Lower leg skin (tissue), 4 donors: ENCODE measurements at regions not wholly inside any gene's neighbourhood (a gene's known extent, or its start where the extent isn't known, plus 50 kb on each side); places are given as distances from the start of the nearest gene placed in this dataset.

Experiments
- DNase-seq, 2 donors: peaks; one replicate each; pipeline ENCODE4 v3.0.0-alpha.2; 2019; ENCODE audit warnings: low spot score in 2 of 2
- H3K4me3 ChIP-seq: fragments of 200-600 bp; sonication (generic); 2 replicates; pipeline ENCODE4 v1.5.1; 2017; ENCODE audit warnings: mild to moderate bottlenecking, low read depth; ENCODE audit not compliant: poor library complexity, severe bottlenecking
- POLR2A ChIP-seq, 2 donors: fragments of 450-650 bp; IDR thresholded peaks; one replicate each; pipeline ENCODE4 v1.6.1; 2016 to 2017; ENCODE audit warnings: antibody characterized with exemption in 2 of 2, mild to moderate bottlenecking in 1 of 2, moderate library complexity in 1 of 2
- WGBS, 2 donors: methylation state at CpG; one replicate each; pipeline ENCODE4 v1.1.5; 2018; 5-methylcytosine and 5-hydroxymethylcytosine counted together
- intact Hi-C: fragments of 100-400 bp; cut with DNase I; formaldehyde crosslinking; loops from one replicate; pipeline ENCODE4 v1.15.0; 2023; ENCODE audit warnings: low total_unique reads
- TF ChIP-seq, protein P1 (sequence below), 3 donors: fragments of 450-650 bp; IDR thresholded peaks; one replicate each; pipeline ENCODE4 v1.5.1; 2016; ENCODE audit warnings: antibody characterized with exemption in 3 of 3, mild to moderate bottlenecking in 3 of 3, moderate library complexity in 2 of 3

DNA sequence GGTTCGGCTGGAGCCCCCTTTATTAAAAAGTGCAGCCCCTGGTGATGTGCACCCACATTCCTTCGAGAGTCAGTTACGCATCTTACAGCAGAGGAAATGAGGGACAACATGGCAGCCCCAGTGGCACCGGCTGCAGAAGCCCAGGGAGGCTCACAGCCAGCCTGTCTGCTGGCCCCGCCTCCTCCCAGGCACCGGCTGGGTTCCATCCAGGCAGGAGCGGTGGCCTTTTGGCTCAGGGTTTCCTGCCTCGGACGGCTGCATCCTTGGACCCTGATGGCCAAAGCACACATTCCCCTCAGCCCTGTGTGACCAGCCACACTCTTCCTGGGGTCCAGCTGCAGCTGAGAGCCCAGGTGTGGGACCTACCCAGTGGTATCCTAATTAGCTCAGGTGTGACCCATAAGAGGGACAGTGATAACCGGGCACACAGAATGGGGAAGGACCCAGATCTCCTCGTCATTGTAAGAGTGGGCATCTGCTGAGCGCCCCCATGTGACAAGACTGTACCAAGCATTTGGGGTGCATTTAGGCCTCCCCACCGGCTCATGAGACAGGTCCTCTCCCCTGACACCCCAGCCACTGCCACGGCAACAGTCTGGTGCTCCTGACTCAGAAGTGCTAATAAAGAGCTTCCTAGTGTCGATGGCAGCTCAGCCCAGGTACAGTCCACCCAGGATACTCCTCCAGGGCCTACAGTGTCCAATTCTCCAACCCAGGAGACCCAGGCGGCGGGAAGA is 63.3 kb upstream of the CHST15 start:
- no peak for TF ChIP-seq POLR2A (IDR thresholded peaks at IDR 0.05)
- TF ChIP-seq, protein P1, sequence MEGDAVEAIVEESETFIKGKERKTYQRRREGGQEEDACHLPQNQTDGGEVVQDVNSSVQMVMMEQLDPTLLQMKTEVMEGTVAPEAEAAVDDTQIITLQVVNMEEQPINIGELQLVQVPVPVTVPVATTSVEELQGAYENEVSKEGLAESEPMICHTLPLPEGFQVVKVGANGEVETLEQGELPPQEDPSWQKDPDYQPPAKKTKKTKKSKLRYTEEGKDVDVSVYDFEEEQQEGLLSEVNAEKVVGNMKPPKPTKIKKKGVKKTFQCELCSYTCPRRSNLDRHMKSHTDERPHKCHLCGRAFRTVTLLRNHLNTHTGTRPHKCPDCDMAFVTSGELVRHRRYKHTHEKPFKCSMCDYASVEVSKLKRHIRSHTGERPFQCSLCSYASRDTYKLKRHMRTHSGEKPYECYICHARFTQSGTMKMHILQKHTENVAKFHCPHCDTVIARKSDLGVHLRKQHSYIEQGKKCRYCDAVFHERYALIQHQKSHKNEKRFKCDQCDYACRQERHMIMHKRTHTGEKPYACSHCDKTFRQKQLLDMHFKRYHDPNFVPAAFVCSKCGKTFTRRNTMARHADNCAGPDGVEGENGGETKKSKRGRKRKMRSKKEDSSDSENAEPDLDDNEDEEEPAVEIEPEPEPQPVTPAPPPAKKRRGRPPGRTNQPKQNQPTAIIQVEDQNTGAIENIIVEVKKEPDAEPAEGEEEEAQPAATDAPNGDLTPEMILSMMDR (IDR thresholded peaks at IDR 0.05): no peak
- intact Hi-C loops: no loop called here
- peak in 1 of 2 donors; percentile 70 for DNase-seq
- WGBS, 2 donors: 52 to 70% methylated on average over 14 to 17 of the region's 17 CpGs
- no peak overlapping the region for H3K4me3 ChIP-seq

DNA sequence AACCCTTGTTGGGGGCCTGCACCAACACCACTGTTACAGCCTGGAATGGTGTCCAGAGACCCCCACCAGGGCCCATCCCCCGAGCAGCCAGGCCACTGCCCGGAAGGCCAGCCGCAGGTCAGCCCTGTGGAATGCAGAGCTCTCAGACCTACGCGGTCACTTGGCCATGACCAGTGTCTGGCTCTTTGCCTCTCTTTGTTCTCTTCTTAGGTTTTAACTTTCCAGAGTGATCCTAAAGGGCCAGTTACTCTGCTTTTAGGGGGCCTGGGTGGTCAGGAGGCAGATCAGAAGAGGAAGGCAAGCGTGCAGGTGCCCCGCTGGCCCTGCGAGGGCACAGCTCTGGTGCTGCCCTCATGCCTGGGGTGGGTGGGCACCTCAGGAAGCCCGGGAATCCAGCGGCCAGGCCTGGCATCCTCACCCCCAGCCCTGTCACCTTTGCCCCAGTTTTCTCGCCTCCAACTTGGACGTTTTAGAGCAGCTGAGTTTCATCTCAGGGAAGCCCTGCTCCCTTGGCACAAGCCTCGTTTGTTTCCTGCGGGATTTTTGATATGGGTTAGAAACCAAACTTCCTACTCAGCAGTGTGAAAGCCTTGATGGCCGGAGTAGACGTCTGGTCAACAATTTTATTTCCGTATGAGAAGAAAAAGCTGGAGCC is 62.5 kb upstream of the CHST15 start:
- no peak for TF ChIP-seq POLR2A (IDR thresholded peaks at IDR 0.05)
- TF ChIP-seq, protein P1 (IDR thresholded peaks at IDR 0.05): no peak
- intact Hi-C loops: no loop called here
- no peak overlapping the region for H3K4me3 ChIP-seq
- WGBS, 2 donors: 58 to 64% methylated on average over 17 of the region's 17 CpGs
- peak in 1 of 2 donors; percentile 79 for DNase-seq

DNA sequence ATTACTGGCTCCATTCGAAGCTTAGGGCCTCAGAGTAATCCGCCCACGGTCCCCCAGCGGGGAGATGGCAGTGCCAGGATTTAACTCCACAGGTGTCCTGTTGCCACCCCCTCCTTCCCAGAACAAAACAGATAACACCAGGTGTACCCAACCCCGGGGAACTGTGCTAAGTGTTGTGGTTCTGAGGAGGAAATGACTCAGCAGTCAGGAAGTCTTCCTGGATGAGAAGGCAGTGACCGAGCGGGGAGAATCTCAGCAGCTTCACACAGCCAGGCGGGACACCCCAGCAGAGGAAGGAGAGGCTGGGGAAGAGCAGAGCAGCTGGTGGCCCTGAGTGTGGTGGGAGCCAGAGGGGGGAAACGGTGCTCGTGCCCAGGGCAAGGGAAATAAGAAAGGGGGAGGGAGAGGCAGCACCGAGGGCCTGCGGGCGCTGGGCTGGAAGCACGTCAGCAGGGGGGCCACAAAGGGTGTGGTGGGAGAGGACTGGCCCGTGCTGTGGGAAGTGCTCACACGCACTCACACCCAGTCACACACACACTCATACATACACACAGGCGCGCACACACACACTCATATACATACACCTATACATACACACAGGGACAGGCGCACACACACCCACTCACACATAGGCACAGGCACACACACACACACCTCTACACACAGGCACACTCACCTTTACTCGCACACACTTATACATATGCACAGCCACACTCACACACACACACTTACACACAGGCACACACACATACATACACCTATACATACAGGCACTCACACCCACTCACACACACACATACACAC is 59.8 kb upstream of the CHST15 start:
- no peak for TF ChIP-seq POLR2A (IDR thresholded peaks at IDR 0.05)
- TF ChIP-seq, protein P1 (IDR thresholded peaks at IDR 0.05): no peak
- intact Hi-C loops: no loop called here
- 25 to 28% methylated on average over 19 of the region's 20 CpGs for WGBS, 2 donors
- DNase-seq: no peak
- H3K4me3 ChIP-seq: no peak overlapping the region

DNA sequence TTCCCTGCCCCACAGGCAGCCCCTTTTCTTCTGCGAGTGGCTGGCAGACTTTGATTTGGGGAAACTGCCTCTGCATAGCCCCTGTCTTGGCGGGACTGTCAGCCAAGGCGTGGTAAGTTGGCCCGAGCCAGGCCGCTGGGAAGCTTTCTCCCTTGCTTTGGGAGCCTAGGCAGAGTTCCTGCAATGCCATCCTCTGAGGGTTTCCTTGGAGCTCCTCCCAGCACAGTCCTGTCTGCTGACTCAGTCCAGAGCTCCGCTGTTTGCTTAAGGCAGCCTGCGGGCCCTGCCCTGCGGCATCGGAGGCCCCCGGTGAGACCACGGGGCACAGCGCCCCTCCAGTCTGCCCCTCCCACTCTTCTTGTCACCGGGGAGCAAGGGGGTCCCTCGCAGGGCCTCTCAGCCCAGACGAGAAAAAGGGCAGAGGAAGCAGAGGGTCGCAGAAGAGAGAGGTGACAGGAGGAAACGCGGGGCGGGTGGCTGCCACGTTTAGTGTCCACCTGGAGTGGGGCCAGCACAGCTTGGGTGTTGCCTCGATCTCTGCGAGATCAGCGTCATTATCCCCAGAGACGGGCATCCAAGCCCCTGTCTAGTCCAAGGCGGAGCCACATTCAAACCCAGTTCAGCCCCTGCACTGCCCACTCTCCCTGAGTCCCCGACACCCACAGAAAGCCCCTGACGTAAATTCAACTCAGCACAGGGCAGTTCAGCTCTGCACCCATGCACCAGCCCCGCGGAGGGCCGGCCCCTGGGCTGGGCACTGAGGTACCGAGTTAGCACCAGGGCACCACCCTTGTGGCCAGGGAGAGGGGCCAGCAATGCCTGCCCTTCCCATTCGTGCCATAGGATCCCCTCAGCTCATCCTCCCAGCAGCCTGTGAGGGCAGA is 59.0 kb upstream of the CHST15 start:
- peak in 1 of 2 donors; percentile 31 for DNase-seq
- intact Hi-C loops: no loop called here
- WGBS, 2 donors: 37 to 38% methylated on average over 24 to 32 of the region's 32 CpGs

More for the DNA sequence above, 59.0 kb upstream of the CHST15 start:
- H3K4me3 ChIP-seq: no peak overlapping the region
- no peak for TF ChIP-seq POLR2A (IDR thresholded peaks at IDR 0.05)
- TF ChIP-seq, protein P1 (IDR thresholded peaks at IDR 0.05): no peak
